Midbrain (tissue), 1 donor: ENCODE measurements at regions not wholly inside any gene's neighbourhood (a gene's known extent, or its start where the extent isn't known, plus 50 kb on each side); places are given as distances from the start of the nearest gene placed in this dataset.

Experiments used
- DNase-seq: peaks from one replicate; lab custom pipeline; 2025; lab: John Stamatoyannopoulos, UW

DNA sequence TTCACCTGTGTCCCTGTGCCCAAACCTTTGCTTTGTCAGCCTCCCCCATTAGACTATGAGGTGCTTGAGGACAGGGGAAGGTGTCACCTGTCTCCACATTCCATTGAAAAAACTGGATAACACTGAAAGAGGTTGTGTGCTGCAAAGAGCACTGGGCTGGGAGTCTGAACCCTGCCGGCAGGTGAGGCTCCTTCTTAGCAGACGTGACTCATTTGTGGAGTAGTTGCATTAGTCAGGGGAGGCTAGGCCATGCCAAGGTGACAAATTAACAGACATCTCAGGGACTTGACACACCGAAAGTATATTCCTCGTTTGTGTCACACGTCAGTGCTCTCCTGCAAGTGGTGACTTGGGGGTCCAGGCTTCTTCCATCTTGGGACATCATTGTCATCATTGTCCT is 95.9 kb upstream of the STX18 start:
- no peak for DNase-seq

GRCh38 chr4:4633431-4633830 is 91.6 kb upstream of the STX18 start:
- no peak for DNase-seq

DNA sequence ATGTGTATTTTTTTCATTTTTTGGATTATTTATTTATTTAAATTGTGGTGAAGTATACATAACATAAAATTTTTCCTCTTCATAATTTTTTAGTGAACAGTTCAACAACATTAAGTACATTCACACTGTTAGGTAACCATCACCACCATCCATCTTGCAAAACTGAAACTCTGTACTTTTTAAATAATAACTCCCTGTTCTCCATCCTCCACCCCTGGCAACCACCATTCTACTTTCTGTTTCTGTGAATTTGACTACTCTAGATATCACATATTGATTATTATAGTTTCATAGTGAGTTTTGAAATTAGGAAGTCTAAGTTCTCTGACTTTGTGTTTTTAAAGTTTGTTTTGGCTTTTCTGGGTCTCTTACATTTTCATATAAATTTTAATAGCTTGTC is 89.3 kb upstream of the STX18 start:
- DNase-seq: no peak

DNA sequence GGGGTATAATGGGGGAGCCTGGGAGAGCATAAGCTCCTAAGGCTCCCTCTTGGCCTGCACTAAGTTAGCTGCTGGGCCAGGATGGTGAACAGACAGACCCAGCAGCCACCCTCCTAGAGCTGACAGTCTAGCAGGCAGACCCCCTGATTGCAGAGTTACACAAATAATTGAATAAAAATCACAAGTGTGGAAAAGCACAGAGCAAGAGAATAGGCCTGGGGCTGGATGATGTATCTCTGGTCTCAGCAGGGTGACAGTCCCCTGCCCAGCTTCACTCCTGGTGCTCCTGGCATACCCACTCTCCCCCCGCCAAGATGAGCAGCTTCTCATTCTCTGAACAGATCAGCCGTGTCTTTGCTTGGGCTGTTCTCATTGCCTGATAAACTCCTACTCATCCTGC is 86.1 kb upstream of the STX18 start:
- DNase-seq: no peak

- DNase-seq: no peak
Observed at GRCh38 chr4:4627111-4627510, 85.3 kb upstream of the STX18 start.

- no peak for DNase-seq
Observed at GRCh38 chr4:4625488-4625887, 83.6 kb upstream of the STX18 start.

DNA sequence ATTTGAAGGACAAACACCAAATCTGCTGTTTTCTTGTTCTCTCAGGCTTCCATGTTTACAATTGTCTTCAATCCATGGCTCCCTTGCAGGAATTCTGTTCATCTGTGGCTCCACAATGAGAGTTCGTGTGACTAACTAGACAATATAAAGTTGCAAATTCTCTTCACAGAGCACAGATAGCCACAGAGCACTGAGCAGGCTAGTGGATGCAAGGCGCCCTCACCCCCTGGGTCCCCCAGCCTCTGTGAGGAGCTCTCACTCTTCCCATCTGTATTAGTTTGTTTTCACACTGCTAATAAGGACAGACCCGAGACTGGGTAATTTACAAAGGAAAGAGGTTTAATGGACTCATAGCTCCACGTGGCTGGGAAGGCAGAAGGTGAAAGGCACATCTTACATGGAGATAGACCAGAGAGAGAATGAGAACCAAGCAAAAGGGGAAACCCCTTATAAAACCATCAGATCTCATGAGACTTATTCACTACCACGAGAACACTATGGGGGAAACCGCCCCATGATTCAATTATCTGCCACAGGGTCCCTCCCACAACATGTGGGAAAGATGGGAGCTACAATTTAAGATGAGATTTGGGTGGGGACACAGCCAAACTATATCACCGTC is 82.5 kb upstream of the STX18 start:
- no peak for DNase-seq

- DNase-seq: no peak
Observed at GRCh38 chr4:4619821-4620220, 78.0 kb upstream of the STX18 start.

GRCh38 chr4:4618847-4619246 is 77.0 kb upstream of the STX18 start:
- no peak for DNase-seq

- DNase-seq: no peak
Observed at GRCh38 chr4:4614925-4615678, 73.3 kb upstream of the STX18 start.

DNA sequence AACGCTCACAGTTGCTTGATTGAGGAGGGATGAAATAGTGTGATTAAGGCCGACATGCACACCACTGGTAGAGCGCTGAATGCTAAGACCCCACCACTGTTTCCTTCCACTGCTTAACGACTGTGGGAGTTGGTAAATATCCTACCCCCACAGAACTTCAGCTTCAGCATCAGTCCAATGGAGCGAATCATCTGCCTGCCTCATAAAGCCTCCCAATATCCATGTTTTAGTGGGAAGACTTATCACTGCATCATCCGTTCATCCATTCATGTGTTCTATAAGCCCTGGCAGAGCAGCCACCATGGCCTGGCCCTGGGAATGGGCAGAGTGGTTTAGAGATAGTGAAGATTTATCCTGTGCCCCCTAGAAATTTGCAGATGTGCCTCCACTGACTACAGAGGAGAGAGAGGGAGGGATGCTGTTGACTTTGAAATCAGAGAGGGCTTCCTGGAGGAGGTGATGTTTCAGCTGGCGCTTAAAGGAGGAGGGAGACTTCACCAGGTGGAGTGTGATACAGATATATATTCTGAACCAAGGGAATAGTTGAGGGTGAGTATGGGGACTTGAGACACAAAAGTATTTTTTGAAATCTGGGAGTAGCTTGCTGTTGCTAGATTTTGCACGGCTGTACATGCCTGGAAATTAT is 71.9 kb upstream of the STX18 start:
- DNase-seq: no peak

GRCh38 chr4:4613126-4613465 is 71.2 kb upstream of the STX18 start:
- DNase-seq: no peak

DNA sequence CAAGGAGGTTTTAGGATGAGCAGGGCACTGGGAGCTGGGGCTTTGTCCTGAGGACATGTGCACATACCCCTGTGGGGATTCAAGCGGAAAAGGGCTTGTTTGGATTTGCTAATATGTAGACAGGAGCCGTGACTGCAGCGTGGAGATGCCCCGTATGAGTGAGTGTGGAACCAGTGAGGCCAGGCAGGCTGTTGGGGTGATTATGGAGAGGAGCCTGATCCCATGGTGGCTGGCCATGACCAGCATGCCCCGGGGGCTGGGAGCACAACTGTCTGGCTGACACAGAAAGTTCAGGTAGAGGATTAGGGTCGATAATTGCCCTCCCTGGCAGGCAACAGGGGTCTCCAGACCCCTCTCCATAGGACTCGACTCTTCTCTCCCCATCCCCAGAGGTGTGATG is 68.8 kb upstream of the STX18 start:
- DNase-seq: no peak

DNA sequence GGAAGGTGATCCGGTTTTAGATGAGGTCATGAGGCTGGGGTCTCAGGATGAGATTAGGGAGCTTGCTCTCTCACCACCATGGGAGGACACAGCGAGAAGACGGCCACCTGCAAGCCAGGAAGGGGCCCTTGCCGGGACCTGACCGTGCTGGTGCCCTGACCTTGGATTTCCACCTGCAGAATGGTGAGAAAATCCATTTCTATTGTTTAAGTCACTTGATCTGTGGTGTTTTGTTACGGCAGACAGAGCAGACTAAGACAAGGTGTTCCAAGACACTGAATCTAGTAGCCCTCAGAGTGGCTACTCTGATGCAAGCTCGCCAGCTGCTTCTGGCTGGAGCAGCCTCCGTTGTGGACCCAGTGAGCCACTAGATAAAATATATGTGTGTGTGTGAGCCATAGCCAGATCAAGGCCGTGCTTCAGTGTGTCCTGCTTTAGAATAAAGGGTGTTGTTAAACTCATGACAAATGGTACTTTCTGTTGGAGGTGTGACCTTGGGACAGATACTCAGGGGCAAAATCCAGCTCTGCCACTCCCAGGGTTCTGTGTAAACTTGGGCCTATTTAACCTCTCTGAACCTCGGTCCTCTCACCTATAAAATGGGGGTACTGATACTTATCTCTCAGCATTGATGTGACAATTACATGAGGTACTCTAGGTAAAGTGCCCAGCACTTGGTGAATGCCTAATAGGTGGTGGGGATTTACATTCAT is 67.9 kb upstream of the STX18 start:
- DNase-seq: no peak

- DNase-seq: no peak
Observed at GRCh38 chr4:4608214-4608537, 66.3 kb upstream of the STX18 start.

DNA sequence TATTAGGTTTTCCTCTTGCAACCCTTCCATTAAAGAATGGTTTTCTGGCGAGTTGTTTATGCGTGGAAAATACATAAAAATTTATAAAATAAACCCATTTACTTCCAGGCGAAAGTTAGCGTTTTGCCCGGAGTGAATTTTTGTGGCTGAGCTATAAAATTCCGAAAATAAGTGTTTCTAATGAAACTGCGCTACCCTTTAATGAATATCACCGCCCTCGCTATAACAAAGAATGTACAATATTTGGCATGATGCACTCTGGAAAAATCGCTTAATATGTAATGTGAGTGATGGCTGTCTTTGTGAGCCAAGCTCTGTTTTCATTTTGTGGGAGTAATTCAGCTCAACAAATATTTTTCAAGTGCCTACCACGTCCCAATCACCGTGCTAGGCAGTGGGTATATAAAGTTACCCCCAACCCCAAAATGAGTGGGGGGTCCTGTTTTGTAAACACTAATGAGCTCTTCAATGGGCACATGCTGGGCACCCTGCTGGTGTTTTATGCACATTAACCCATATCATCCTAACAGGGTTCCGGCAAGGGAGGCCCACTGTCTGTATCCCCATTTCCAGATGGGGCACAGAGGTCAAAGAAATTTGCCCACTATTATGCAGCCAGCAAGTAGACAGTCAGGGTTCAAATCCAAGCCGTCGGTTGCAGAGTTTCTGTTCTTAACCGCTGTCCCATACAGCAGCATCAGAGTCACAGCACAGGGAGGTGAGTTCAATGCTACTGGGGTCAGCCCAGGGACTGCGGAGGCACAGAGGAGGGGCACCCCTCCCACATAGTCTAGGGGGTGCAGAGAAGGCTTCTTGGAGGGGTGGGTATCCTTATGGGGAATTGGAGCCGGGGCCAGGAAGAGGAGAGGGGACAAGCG is 65.7 kb upstream of the STX18 start:
- no peak for DNase-seq

DNA sequence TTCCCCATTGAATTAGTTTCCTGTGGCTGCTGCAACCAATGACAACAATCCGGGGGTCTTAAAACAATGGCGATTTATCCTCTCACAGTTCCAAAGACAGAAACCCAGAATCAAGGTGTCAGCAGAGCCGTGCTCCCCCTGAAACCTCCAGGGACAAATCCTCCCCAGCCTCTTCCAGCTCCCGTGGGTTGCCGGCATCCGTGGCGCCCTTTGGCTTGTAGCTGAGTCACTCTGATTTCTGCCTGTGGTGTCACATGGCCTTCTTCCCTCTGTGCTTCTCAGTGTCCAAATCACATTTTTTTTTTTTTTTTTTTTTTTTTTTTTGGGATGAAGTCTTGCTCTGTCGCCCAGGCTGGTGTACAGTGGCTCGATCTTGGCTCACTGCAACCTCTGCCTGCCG is 64.5 kb upstream of the STX18 start:
- DNase-seq: no peak

GRCh38 chr4:4605849-4606248 is 64.0 kb upstream of the STX18 start:
- no peak for DNase-seq

DNA sequence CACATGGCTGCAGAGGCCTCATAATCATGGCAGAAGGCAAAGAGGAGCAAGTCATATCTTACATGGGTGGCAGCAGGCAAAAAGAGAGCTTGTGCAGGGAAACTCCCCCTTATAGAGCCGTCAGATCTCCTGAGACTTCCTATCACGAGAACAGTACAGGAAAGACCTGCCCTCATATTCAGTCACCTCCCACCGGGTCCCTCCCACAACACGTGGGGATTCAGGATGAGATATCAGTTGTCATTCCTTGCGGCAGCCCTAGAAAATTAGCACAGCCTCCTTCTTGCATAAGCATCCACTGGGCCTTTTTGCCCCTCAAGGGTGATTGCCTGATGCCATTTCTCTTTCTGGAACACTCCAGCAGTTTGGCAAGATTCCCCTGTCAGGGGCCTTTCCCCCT is 61.7 kb upstream of the STX18 start:
- no peak for DNase-seq

GRCh38 chr4:4603067-4603466 is 61.2 kb upstream of the STX18 start:
- DNase-seq: no peak

GRCh38 chr4:4602468-4602867 is 60.6 kb upstream of the STX18 start:
- DNase-seq: no peak

DNA sequence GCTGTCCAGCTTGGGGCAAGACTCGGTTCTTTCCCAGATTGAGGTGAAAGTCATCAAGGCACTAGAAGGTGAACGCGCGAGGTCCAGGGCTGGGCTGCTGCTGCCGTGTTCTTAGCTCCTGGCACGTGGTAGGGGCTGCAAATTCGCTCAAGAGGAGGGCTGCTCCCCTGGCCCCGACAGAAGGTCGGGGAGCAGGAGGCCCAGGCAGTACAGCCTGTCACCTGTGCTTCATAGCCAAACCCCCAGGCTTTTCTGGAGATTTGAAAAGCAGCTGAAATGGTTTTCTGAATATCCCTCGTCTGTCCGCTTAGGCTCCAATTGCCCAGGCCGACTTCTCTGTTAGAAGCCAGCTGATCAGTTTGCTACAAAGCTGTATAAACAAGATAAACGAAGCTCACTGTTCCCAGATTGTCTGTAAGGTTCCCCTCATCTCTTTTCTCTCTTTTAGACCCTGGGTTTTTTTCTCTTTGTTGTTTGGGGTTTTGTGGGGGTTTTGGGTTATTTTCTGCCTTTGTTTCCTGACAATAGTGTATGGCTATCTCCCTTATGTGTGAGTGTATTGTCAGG is 60.0 kb upstream of the STX18 start:
- no peak for DNase-seq
